ENCODE measurements at regions not wholly inside any gene's neighbourhood (a gene's known extent, or its start where the extent isn't known, plus 50 kb on each side); places are given as distances from the start of the nearest gene placed in this dataset.

DNA sequence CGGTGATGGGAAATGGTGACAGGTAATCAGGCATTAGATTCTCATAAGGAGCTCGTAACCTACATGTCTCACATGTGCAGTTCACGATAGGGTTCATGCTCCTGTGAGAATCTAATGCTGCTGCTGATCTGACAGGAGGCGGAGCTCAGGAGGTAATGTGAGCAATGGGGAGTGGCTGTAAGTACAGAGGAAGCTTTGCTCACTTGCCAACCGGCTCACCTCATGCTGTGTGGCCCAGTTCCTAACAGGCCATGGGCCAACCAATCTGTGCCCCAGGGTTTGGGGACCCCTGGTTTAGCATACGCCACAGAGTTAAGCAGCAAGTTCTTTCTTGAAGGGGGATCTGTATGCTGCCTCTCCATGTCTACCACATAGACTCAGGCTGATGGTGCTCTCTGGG is 133.1 kb downstream of the IQUB start:
- Mint-ChIP-seq H3K27ac (no peak overlapping the region), H3K4me1 (no peaks in the 10 kb centered on the region), H3K9me3 (peaks cover 0 to 4% (median 0%) of the 10 kb centered on the region in 7 donors), H3K4me3 (no peak overlapping the region), H3K36me3 (no peaks in the 10 kb centered on the region), H3K27me3 (no peaks in the 10 kb centered on the region)
- no peak for ATAC-seq (ENCODE audit: low read depth in 2 of 2)
- DNase-seq, result no peak

- no peaks in the 10 kb centered on the region for H3K27me3 Mint-ChIP-seq
- no peaks in the 10 kb centered on the region for H3K4me1 Mint-ChIP-seq
- peaks cover 0 to 4% (median 0%) of the 10 kb centered on the region in 7 donors for H3K9me3 Mint-ChIP-seq
- H3K27ac Mint-ChIP-seq, result no peak overlapping the region
- no peaks in the 10 kb centered on the region for H3K36me3 Mint-ChIP-seq
- H3K4me3 Mint-ChIP-seq, result no peak overlapping the region
- DNase-seq (no peak), ATAC-seq (ENCODE audit: low read depth in 2 of 2) (no peak)
Observed at GRCh38 chr7:123400196-123400595, 134.2 kb downstream of the IQUB start.

DNA sequence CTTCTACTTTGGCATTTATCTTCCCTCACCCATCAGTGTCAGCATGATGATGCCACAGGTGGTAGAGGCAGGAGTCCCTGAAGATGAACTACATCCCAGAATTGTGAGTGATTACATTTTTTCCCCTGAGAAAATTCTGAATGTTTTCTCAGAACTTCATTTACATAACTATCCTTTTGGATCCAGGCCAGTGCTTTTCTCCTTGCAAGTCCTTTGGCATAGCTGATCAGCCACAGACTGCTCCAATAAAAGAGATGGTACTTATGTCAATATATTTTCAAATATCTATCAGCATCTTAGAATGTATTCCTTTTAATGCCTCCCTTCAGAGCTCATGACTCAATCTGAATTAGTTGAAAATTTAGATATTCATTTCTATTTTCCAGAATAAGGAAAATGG is 135.5 kb downstream of the IQUB start:
- H3K27me3 Mint-ChIP-seq, result no peaks in the 10 kb centered on the region
- DNase-seq (no peak), ATAC-seq (ENCODE audit: low read depth in 2 of 2) (no peak)
- H3K36me3 Mint-ChIP-seq, result no peaks in the 10 kb centered on the region
- no peak overlapping the region for H3K4me3 Mint-ChIP-seq
- H3K27ac Mint-ChIP-seq, result no peak overlapping the region
- H3K4me1 Mint-ChIP-seq, result no peaks in the 10 kb centered on the region
- peaks cover 0 to 4% (median 0%) of the 10 kb centered on the region in 7 donors for H3K9me3 Mint-ChIP-seq

DNA sequence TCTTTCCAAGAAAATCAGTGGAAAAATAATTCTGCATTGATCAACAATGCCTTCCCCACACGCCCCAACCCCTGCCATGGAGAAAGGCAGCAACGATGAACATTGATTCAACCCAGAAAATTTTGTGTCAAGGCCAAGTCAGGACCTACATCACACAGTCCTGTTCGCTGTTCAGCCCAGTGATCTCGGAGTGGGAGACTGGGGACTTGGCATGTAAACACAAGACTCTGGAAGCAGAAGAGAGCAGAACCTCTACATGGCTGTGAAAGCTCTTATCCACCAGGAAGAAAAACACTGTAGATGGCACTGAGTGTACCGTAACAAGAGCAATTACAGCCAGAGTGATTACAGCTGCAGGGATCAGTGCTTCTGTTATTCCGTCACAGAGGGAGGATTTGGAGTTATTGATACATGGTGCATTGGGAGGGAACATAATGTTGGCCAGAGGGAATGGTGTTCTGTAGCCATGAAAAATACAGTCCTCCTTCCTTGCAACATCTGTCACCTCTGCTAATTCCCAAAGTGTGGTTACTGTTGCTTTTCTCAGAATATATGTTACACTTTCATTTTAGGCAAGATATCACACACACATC is 136.6 kb downstream of the IQUB start:
- H3K27ac Mint-ChIP-seq, result no peak overlapping the region

DNA sequence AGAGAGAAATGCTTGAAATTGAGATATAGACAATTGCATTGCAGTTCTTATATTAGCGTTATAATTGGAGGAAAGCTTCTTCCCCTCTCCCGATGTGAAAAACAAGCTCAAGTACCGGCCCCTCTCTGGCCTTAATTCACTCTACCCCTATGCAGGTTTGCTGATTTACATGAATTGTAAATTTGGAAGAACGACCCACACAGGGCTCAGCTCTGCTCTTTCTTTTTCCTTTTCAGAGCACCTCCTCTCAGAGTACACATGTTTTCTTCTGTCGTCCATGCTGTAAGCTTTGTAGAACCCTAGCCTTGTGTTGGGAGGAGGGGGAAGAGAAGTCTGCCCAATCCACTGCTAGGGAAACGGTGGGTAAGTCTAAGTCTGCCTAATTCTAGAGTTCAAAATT is 140.8 kb downstream of the IQUB start:
- Mint-ChIP-seq H3K4me3 (no peak overlapping the region), H3K27me3 (no peaks in the 10 kb centered on the region), H3K27ac (no peak overlapping the region), H3K36me3 (no peaks in the 10 kb centered on the region), H3K4me1 (no peaks in the 10 kb centered on the region), H3K9me3 (peaks cover 0 to 4% (median 0%) of the 10 kb centered on the region in 7 donors)
- no peak for ATAC-seq (ENCODE audit: low read depth in 2 of 2)
- DNase-seq, result no peak

More for the DNA sequence above, 136.6 kb downstream of the IQUB start:
- no peak overlapping the region for H3K4me3 Mint-ChIP-seq
- peaks cover 0 to 4% (median under 1%) of the 10 kb centered on the region in 7 donors for H3K9me3 Mint-ChIP-seq
- ATAC-seq (ENCODE audit: low read depth in 2 of 2) (no peak), DNase-seq (no peak)
- H3K4me1 Mint-ChIP-seq, result no peaks in the 10 kb centered on the region
- H3K36me3 Mint-ChIP-seq, result no peaks in the 10 kb centered on the region
- H3K27me3 Mint-ChIP-seq, result no peaks in the 10 kb centered on the region

- Mint-ChIP-seq H3K4me3 (no peak overlapping the region), H3K36me3 (no peaks in the 10 kb centered on the region), H3K27me3 (no peaks in the 10 kb centered on the region), H3K9me3 (peaks cover 0 to 5% (median 0%) of the 10 kb centered on the region in 7 donors), H3K4me1 (no peaks in the 10 kb centered on the region), H3K27ac (no peak overlapping the region)
- ATAC-seq (ENCODE audit: low read depth in 2 of 2) (no peak), DNase-seq (no peak)
Observed at GRCh38 chr7:123372368-123372767, 162.0 kb downstream of the IQUB start.

- no peak overlapping the region for H3K27ac Mint-ChIP-seq
- no peaks in the 10 kb centered on the region for H3K4me1 Mint-ChIP-seq
- no peak overlapping the region for H3K4me3 Mint-ChIP-seq
- no peaks in the 10 kb centered on the region for H3K9me3 Mint-ChIP-seq
- no peaks in the 10 kb centered on the region for H3K27me3 Mint-ChIP-seq
- ATAC-seq (ENCODE audit: low read depth in 2 of 2) (no peak), DNase-seq (no peak)
- no peaks in the 10 kb centered on the region for H3K36me3 Mint-ChIP-seq
Observed at GRCh38 chr7:123367484-123368122, 166.8 kb downstream of the IQUB start.

GRCh38 chr7:123367031-123367430 is 167.3 kb upstream of the SLC13A1 start:
- no peaks in the 10 kb centered on the region for H3K4me1 Mint-ChIP-seq
- no peaks in the 10 kb centered on the region for H3K27me3 Mint-ChIP-seq
- no peak for DNase-seq
- H3K36me3 Mint-ChIP-seq, result no peaks in the 10 kb centered on the region
- H3K9me3 Mint-ChIP-seq, result peaks cover 0 to 2% (median 0%) of the 10 kb centered on the region in 7 donors
- H3K27ac Mint-ChIP-seq, result no peak overlapping the region
- ATAC-seq (ENCODE audit: low read depth in 2 of 2), result no peak
- no peak overlapping the region for H3K4me3 Mint-ChIP-seq

DNA sequence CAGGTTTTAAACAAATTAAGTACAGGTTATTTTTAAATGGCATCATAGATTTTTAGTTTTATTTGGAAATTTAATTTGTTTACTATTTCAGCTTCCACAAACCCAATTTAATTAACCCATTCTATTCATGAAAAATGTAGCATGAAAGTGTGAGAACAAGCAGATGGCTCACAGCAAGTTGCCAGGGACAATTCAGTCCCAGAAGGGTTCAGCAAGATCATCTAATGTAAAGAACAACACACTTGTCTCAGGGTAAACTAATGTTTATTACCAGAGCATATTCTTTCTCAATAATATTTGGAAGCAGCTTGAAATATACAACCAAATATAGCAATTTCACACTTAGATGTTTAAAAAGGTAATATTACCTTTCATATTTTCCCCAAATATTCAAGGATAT is 166.9 kb upstream of the SLC13A1 start:
- Mint-ChIP-seq H3K36me3 (no peaks in the 10 kb centered on the region), H3K4me3 (no peak overlapping the region), H3K9me3 (peaks cover 0 to 2% (median 0%) of the 10 kb centered on the region in 7 donors), H3K27me3 (no peaks in the 10 kb centered on the region), H3K27ac (no peak overlapping the region), H3K4me1 (no peaks in the 10 kb centered on the region)
- ATAC-seq (ENCODE audit: low read depth in 2 of 2) (no peak), DNase-seq (no peak)

- no peak for ATAC-seq (ENCODE audit: low read depth in 2 of 2)
- Mint-ChIP-seq H3K27ac (no peak overlapping the region), H3K27me3 (no peaks in the 10 kb centered on the region), H3K4me1 (no peaks in the 10 kb centered on the region), H3K4me3 (no peak overlapping the region), H3K36me3 (no peaks in the 10 kb centered on the region), H3K9me3 (peaks cover 0 to 2% (median 0%) of the 10 kb centered on the region in 7 donors)
- no peak for DNase-seq
Observed at GRCh38 chr7:123360631-123361030, 160.9 kb upstream of the SLC13A1 start.

DNA sequence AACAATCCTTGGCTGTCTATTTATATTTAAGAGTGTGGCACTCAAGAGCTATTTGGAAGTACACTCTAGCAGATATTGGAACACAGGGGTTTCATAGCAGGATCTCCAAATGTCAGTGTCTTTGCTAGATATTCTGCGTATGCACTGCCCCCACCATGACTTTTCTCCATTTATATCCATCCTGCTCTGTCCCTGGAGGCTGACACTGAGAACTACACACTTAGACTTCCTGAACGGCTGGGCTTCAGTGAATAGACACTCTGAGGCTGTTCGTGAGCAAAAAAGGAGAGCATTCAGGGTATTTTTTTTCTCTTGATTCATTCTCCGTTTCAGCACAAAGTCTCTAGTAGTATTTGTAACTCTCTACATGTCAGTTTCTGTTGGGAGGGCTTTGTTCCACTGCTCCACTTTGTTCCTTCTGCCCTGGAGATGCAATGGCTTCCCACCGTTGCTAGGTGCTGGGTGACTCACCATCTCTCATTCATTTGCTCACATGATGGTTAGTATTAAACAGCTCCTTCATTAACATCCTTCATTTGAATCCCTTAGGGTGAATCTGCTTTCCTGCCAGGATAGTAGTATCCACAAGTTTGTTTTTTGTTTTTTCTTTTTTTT is 155.9 kb upstream of the SLC13A1 start:
- Mint-ChIP-seq H3K36me3 (no peaks in the 10 kb centered on the region), H3K4me3 (no peak overlapping the region), H3K9me3 (peaks cover 0 to 3% (median 0%) of the 10 kb centered on the region in 7 donors), H3K4me1 (no peaks in the 10 kb centered on the region), H3K27ac (no peak overlapping the region), H3K27me3 (no peaks in the 10 kb centered on the region)
- no peak for DNase-seq
- ATAC-seq (ENCODE audit: low read depth in 2 of 2), result no peak

- Mint-ChIP-seq H3K27ac (no peak overlapping the region), H3K27me3 (no peaks in the 10 kb centered on the region), H3K36me3 (no peaks in the 10 kb centered on the region), H3K4me3 (no peak overlapping the region), H3K4me1 (no peaks in the 10 kb centered on the region), H3K9me3 (peaks cover 0 to 3% (median 0%) of the 10 kb centered on the region in 7 donors)
- ATAC-seq (ENCODE audit: low read depth in 2 of 2), result no peak
- DNase-seq, result no peak
Observed at GRCh38 chr7:123352973-123353372, 153.2 kb upstream of the SLC13A1 start.

DNA sequence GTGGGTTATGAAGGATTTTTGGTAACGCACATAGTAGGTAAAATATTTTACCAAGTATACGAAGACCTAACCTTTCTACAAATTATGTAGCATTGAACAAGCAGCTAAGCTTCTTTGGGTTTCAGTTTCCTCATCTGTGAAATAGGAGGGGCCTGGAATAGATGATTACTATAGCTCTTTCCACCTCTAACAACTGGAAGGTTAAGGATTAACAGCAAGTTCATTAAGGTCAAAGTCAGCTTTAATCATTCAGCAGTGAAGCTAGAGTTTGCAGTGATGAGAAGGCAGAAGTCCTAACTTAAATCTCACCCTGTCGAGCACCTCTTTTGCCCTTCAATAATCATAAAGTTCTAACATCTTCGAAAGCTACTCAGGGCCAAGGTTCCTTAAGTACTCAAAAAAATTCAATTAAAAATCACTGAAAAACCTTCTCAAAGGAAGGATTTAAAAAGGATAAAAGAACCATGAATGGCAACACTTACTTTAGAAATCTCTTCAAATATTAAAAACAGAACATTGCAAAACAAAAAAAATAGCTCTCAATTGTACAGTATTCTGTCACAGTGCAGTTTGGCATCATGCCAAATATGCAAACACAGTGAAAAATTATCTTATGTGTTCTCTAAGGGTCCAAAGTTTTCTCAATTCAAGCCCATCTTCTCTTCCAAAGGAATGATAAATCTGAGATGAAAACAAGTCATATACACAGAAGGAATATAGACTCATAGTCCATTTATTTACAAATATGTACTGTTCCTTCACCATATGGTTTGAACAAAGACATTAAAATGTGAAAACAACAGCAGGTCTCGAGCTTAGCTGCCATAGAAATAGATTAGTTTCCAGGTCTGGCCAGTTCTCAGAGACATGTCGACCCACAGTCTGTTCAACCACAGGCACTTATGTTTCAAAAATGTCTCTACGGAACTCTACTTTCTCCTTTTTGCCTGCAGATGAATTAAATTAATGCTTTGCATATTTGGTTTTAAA is 152.0 kb upstream of the SLC13A1 start:
- peaks cover 0 to 3% (median 0%) of the 10 kb centered on the region in 7 donors for H3K9me3 Mint-ChIP-seq
- H3K36me3 Mint-ChIP-seq, result no peaks in the 10 kb centered on the region
- no peak overlapping the region for H3K4me3 Mint-ChIP-seq
- no peaks in the 10 kb centered on the region for H3K4me1 Mint-ChIP-seq
- H3K27ac Mint-ChIP-seq, result no peak overlapping the region
- DNase-seq (no peak), ATAC-seq (ENCODE audit: low read depth in 2 of 2) (no peak)
- H3K27me3 Mint-ChIP-seq, result no peaks in the 10 kb centered on the region

Measured in naive B cell (primary cell).